Nephron (organoid): ENCODE measurements at regions not wholly inside any gene's neighbourhood (a gene's known extent, or its start where the extent isn't known, plus 50 kb on each side); places are given as distances from the start of the nearest gene placed in this dataset.
"Not testable (repeated sequence)": the region's sequence is repeated elsewhere in the genome, so short reads cannot be mapped to it uniquely, and the experiment has no call there.

Source experiments
- H3K27ac Mint-ChIP-seq, 3 experiments: 2 replicates each; pipeline ENCODE4 v1.8.0; 2020; ENCODE audit warnings: mixed read lengths in 3 of 3, mild to moderate bottlenecking in 2 of 3, moderate library complexity in 1 of 3
- H3K27me3 Mint-ChIP-seq: 2 replicates; pipeline ENCODE4 v1.8.0; 2021; ENCODE audit warnings: low read depth, mild to moderate bottlenecking, moderate library complexity, mixed read lengths
- H3K36me3 Mint-ChIP-seq: 2 replicates; pipeline ENCODE4 v1.8.0; 2020; ENCODE audit warnings: low read depth, mixed read lengths
- H3K4me1 Mint-ChIP-seq: 2 replicates; pipeline ENCODE4 v1.8.0; 2020; ENCODE audit warnings: mixed read lengths
- H3K4me3 Mint-ChIP-seq, 3 experiments: 2 replicates each; pipeline ENCODE4 v1.8.0; 2020; ENCODE audit warnings: mild to moderate bottlenecking in 3 of 3, mixed read lengths in 3 of 3, moderate library complexity in 2 of 3
- H3K9me3 Mint-ChIP-seq: 2 replicates; pipeline ENCODE4 v1.8.0; 2020; ENCODE audit warnings: mixed read lengths
- TF ChIP-seq, protein P1 (sequence below), 3 experiments: fragments of 200-600 bp; sonication (generic); IDR thresholded peaks; one replicate each; pipeline ENCODE4 v1.5.0; 2021; ENCODE audit warnings: antibody characterized with exemption in 3 of 3; ENCODE audit not compliant: unreplicated experiment in 3 of 3

- H3K27ac Mint-ChIP-seq: peak overlapping the region in 2 of 3 experiments; percentile 26 to 61
- H3K27me3 Mint-ChIP-seq: peaks cover 6% of the 10 kb centered on the region
- peaks cover 14% of the 10 kb centered on the region for H3K9me3 Mint-ChIP-seq
- TF ChIP-seq, protein P1, sequence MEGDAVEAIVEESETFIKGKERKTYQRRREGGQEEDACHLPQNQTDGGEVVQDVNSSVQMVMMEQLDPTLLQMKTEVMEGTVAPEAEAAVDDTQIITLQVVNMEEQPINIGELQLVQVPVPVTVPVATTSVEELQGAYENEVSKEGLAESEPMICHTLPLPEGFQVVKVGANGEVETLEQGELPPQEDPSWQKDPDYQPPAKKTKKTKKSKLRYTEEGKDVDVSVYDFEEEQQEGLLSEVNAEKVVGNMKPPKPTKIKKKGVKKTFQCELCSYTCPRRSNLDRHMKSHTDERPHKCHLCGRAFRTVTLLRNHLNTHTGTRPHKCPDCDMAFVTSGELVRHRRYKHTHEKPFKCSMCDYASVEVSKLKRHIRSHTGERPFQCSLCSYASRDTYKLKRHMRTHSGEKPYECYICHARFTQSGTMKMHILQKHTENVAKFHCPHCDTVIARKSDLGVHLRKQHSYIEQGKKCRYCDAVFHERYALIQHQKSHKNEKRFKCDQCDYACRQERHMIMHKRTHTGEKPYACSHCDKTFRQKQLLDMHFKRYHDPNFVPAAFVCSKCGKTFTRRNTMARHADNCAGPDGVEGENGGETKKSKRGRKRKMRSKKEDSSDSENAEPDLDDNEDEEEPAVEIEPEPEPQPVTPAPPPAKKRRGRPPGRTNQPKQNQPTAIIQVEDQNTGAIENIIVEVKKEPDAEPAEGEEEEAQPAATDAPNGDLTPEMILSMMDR (IDR thresholded peaks at IDR 0.05; ENCODE audit: unreplicated experiment in 3 of 3): no peak
- peaks cover 10% of the 10 kb centered on the region for H3K36me3 Mint-ChIP-seq
- peaks cover 59% of the 10 kb centered on the region for H3K4me1 Mint-ChIP-seq
- H3K4me3 Mint-ChIP-seq: no peak overlapping the region
Observed at GRCh38 chr3:197364410-197365071, 66.1 kb upstream of the DLG1 start.

DNA sequence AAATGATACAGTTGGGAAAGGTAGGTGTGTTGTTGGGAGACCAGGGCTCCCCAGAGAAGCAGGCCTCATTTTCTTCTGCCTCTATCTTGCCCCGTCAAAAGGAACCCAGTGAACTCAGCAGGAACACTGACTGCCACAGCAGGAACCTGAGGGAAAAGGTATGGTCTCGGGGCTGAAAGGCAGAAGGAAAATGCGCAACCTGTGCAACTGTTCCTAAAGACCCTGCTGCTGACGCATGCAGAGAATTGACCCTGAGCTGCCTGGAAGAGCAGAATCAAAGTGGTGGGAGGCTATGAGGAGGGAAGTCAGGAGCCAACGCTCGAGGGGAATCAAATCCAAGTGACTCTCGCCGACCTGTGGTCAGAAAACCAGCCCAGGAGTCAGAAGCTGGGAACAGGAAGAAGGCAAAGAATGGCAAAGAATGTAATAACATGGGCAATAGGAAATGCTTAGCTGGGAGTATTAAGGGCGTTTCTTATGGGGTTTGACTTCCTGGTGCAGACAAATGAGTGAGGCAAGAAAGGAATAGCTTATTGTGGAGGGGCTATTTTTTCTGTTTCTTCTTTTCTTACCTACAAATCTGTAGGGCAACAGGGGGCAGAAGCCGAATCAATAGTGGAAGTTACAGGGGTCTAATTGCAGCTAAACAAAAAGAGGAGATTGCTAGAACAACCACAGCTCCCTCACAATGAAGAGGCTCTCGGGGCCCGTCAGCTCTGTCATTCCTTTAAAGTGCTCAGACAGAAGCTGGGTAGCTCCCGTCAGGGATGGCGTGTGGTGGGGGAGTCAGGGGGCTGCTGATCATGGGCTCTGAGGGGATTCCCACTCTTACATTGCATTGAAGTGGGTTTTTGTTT is 65.4 kb upstream of the DLG1 start:
- Mint-ChIP-seq H3K27ac (peak overlapping the region; percentile 14 to 61 (median 26)), H3K9me3 (peaks cover 21% of the 10 kb centered on the region), H3K36me3 (peaks cover 13% of the 10 kb centered on the region), H3K4me1 (peaks cover 58% of the 10 kb centered on the region), H3K4me3 (no peak overlapping the region), H3K27me3 (peaks cover 6% of the 10 kb centered on the region)
- TF ChIP-seq, protein P1 (IDR thresholded peaks at IDR 0.05; ENCODE audit: unreplicated experiment in 3 of 3): no peak

DNA sequence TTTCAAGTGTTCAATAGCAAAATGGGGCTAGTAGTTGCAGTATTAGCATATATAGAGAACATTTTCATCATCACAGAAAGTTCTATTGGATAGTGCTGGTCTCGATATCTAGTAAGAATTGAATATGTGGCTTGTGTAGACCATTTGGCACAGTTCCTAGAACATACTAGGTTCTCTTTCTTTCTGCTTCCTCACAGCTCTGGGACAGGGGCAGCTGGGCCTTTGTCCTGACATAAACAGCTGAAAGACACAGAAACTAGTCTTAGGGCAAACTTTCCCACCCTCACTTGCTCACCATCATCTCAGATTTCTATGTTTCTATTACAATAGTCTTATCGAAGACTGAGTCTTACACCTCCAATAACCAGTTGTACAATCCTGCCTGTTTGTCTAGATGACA is 63.7 kb upstream of the DLG1 start:
- TF ChIP-seq, protein P1 (IDR thresholded peaks at IDR 0.05; ENCODE audit: unreplicated experiment in 3 of 3): no peak
- peaks cover 13% of the 10 kb centered on the region for H3K36me3 Mint-ChIP-seq

DNA sequence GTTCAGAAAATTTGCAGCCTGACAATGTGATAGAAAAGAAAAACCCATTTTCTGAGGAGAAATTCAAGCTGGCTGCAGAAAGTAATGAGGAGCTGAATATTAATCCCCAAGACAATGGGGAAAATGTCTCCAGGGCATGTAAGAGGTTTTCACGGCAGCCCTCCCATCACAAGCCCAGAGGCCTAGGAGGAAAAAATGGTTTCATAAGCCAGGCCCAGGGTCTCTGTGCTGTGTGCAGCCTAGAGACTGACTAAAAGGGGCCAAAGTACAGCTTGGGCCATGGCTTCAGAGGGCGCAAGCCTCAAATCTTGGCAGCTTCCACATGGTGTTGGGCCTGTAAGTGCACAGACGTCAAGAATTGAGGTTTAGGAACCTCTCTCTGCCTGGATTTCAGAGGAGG is 61.7 kb upstream of the DLG1 start:
- Mint-ChIP-seq H3K9me3 (peaks cover 24% of the 10 kb centered on the region), H3K36me3 (peaks cover 13% of the 10 kb centered on the region), H3K4me1 (peaks cover 39% of the 10 kb centered on the region)
- not testable (repeated sequence) for H3K27ac Mint-ChIP-seq, H3K4me3 Mint-ChIP-seq, H3K27me3 Mint-ChIP-seq

More for the DNA sequence above, 63.7 kb upstream of the DLG1 start:
- Mint-ChIP-seq H3K4me3 (no peak overlapping the region), H3K4me1 (peaks cover 46% of the 10 kb centered on the region), H3K9me3 (peaks cover 24% of the 10 kb centered on the region), H3K27me3 (no peaks in the 10 kb centered on the region), H3K27ac (peak overlapping the region in 2 of 3 experiments; percentile 4 to 11)

DNA sequence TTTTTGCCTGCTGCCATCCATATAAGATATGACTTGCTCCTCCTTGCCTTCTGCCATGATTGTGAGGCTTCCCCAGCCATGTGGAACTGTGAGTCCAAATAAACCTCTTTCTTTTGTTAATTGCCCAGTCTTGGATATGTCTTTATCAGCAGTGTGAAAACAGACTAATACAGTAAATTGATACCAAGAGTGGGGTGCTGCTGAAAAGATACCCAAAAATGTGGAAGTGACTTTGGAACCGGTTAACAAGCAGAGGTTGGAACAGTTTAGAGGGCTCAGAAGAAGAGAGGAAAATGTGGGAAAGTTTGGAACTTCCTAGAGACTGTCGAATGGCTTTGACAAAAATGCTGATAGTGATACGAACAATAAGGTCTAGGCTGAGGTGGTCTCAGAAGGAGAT is 61.1 kb upstream of the DLG1 start:
- not testable (repeated sequence) for H3K4me3 Mint-ChIP-seq, H3K27me3 Mint-ChIP-seq, H3K27ac Mint-ChIP-seq
- H3K4me1 Mint-ChIP-seq: peaks cover 37% of the 10 kb centered on the region
- H3K9me3 Mint-ChIP-seq: peaks cover 24% of the 10 kb centered on the region
- peaks cover 13% of the 10 kb centered on the region for H3K36me3 Mint-ChIP-seq

DNA sequence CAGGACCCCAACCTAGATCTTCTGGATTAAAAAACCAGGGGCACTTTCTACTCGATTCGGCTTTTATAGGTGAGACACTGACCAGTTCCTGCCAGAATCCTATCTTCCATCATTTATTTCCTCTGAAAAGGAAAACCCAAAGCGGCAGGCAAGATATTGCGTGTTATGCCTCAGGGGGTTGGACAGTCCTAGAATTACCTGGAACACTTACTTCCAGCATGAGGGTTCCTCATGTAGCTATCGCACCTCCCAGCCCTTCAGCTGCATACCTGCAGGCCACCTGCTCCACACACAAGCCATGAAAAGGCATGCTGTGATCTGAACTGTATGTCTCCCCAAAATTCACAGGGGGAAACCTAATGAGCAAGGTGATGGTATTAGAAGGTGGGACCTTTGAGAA is 58.3 kb upstream of the DLG1 start:
- TF ChIP-seq, protein P1 (IDR thresholded peaks at IDR 0.05; ENCODE audit: unreplicated experiment in 3 of 3): no peak

More for the DNA sequence above, 58.3 kb upstream of the DLG1 start:
- H3K4me1 Mint-ChIP-seq: peaks cover 42% of the 10 kb centered on the region
- peak overlapping the region in 1 of 3 experiments; percentile 65 for H3K27ac Mint-ChIP-seq
- H3K27me3 Mint-ChIP-seq: no peaks in the 10 kb centered on the region
- H3K9me3 Mint-ChIP-seq: peaks cover 22% of the 10 kb centered on the region
- H3K36me3 Mint-ChIP-seq: peaks cover 13% of the 10 kb centered on the region
- no peak overlapping the region for H3K4me3 Mint-ChIP-seq
